ENCODE measurements at regions not wholly inside any gene's neighbourhood (a gene's known extent, or its start where the extent isn't known, plus 50 kb on each side); places are given as distances from the start of the nearest gene placed in this dataset.

- H3K4me3 Mint-ChIP-seq: peak overlapping the region in 2 of 4 donors; percentile 69 to 91
- H3K27ac Mint-ChIP-seq: peak overlapping the region in 2 of 3 donors; percentile 98 to 100
- H3K27me3 Mint-ChIP-seq: no peaks in the 10 kb centered on the region
These were observed 131.7 kb upstream of the CHST15 start for GRCh38 chr10:124225029-124225466.

GRCh38 chr10:124224331-124225028 lies 131.1 kb upstream of the CHST15 start:
- Mint-ChIP-seq H3K4me3 (peak overlapping the region in 1 of 4 donors; percentile 91), H3K27me3 (no peaks in the 10 kb centered on the region), H3K9me3 (no peaks in the 10 kb centered on the region), H3K27ac (peak overlapping the region in 2 of 3 donors; percentile 66 to 100), H3K36me3 (peaks cover 3% of the 10 kb centered on the region), H3K4me1 (peaks cover 16 to 35% (median 25%) of the 10 kb centered on the region in 3 donors)

More at GRCh38 chr10:124225029-124225466, 131.7 kb upstream of the CHST15 start:
- Mint-ChIP-seq H3K9me3 (no peaks in the 10 kb centered on the region), H3K36me3 (peaks cover 3% of the 10 kb centered on the region), H3K4me1 (peaks cover 16 to 35% (median 25%) of the 10 kb centered on the region in 3 donors)

- Mint-ChIP-seq H3K9me3 (no peaks in the 10 kb centered on the region), H3K4me1 (peaks cover 16 to 35% (median 25%) of the 10 kb centered on the region in 3 donors), H3K4me3 (peak overlapping the region in 1 of 4 donors; percentile 91), H3K27ac (peak overlapping the region; percentile 10 to 100 (median 66)), H3K27me3 (no peaks in the 10 kb centered on the region), H3K36me3 (peaks cover 3% of the 10 kb centered on the region)
These were observed 130.3 kb upstream of the CHST15 start for GRCh38 chr10:124223711-124224085.

- Mint-ChIP-seq H3K27ac (peak overlapping the region in 2 of 3 donors; percentile 10 to 100), H3K4me1 (peaks cover 16 to 35% (median 25%) of the 10 kb centered on the region in 3 donors), H3K4me3 (peak overlapping the region in 1 of 4 donors; percentile 76), H3K27me3 (no peaks in the 10 kb centered on the region), H3K36me3 (peaks cover 3% of the 10 kb centered on the region), H3K9me3 (no peaks in the 10 kb centered on the region)
These were observed 129.8 kb upstream of the CHST15 start for GRCh38 chr10:124222988-124223710.

GRCh38 chr10:124222318-124222987 lies 129.1 kb upstream of the CHST15 start:
- Mint-ChIP-seq H3K36me3 (peaks cover 3% of the 10 kb centered on the region), H3K4me3 (peak overlapping the region; percentile 72 to 91 (median 82)), H3K4me1 (peaks cover 16 to 35% (median 25%) of the 10 kb centered on the region in 3 donors), H3K9me3 (no peaks in the 10 kb centered on the region), H3K27ac (peak overlapping the region; percentile 67 to 100 (median 71)), H3K27me3 (no peaks in the 10 kb centered on the region)

- H3K4me1 Mint-ChIP-seq: peaks cover 16 to 35% (median 25%) of the 10 kb centered on the region in 3 donors
- peaks cover 4% of the 10 kb centered on the region for H3K27me3 Mint-ChIP-seq
- peak overlapping the region; percentile 72 to 91 (median 82) for H3K4me3 Mint-ChIP-seq
- H3K9me3 Mint-ChIP-seq: no peaks in the 10 kb centered on the region
- H3K36me3 Mint-ChIP-seq: peaks cover 3% of the 10 kb centered on the region
- H3K27ac Mint-ChIP-seq: peak overlapping the region in 2 of 3 donors; percentile 71 to 100
These were observed 128.2 kb upstream of the CHST15 start for GRCh38 chr10:124221356-124222317.

GRCh38 chr10:124220971-124221355 lies 127.6 kb upstream of the CHST15 start:
- H3K4me1 Mint-ChIP-seq: peaks cover 16 to 35% (median 24%) of the 10 kb centered on the region in 3 donors
- peak overlapping the region in 1 of 3 donors; percentile 100 for H3K27ac Mint-ChIP-seq
- peaks cover 4% of the 10 kb centered on the region for H3K27me3 Mint-ChIP-seq
- H3K4me3 Mint-ChIP-seq: peak overlapping the region in 3 of 4 donors; percentile 3 to 91 (median 72)
- peaks cover 3% of the 10 kb centered on the region for H3K36me3 Mint-ChIP-seq
- H3K9me3 Mint-ChIP-seq: no peaks in the 10 kb centered on the region

GRCh38 chr10:124220547-124220946 lies 127.1 kb upstream of the CHST15 start:
- Mint-ChIP-seq H3K9me3 (no peaks in the 10 kb centered on the region), H3K27me3 (peaks cover 4% of the 10 kb centered on the region), H3K27ac (peak overlapping the region in 1 of 3 donors; percentile 66), H3K4me3 (peak overlapping the region in 3 of 4 donors; percentile 3 to 78 (median 77)), H3K4me1 (peaks cover 16 to 30% (median 22%) of the 10 kb centered on the region in 3 donors), H3K36me3 (no peaks in the 10 kb centered on the region)

GRCh38 chr10:124219655-124220054 lies 126.3 kb upstream of the CHST15 start:
- Mint-ChIP-seq H3K27me3 (peaks cover 4% of the 10 kb centered on the region), H3K36me3 (no peaks in the 10 kb centered on the region), H3K9me3 (no peaks in the 10 kb centered on the region), H3K4me3 (no peak overlapping the region), H3K27ac (no peak overlapping the region), H3K4me1 (peaks cover 16 to 25% (median 22%) of the 10 kb centered on the region in 3 donors)

- no peaks in the 10 kb centered on the region for H3K9me3 Mint-ChIP-seq
- no peak overlapping the region for H3K4me3 Mint-ChIP-seq
- H3K27ac Mint-ChIP-seq: no peak overlapping the region
These were observed 125.7 kb upstream of the CHST15 start for GRCh38 chr10:124219062-124219461.

GRCh38 chr10:124217906-124218804 lies 124.8 kb upstream of the CHST15 start:
- peaks cover 4% of the 10 kb centered on the region for H3K27me3 Mint-ChIP-seq
- no peak overlapping the region for H3K27ac Mint-ChIP-seq
- peaks cover 15 to 22% (median 20%) of the 10 kb centered on the region in 3 donors for H3K4me1 Mint-ChIP-seq
- H3K9me3 Mint-ChIP-seq: no peaks in the 10 kb centered on the region
- H3K36me3 Mint-ChIP-seq: no peaks in the 10 kb centered on the region
- no peak overlapping the region for H3K4me3 Mint-ChIP-seq

More at GRCh38 chr10:124219062-124219461, 125.7 kb upstream of the CHST15 start:
- H3K36me3 Mint-ChIP-seq: no peaks in the 10 kb centered on the region
- peaks cover 15 to 23% (median 22%) of the 10 kb centered on the region in 3 donors for H3K4me1 Mint-ChIP-seq
- peaks cover 4% of the 10 kb centered on the region for H3K27me3 Mint-ChIP-seq

GRCh38 chr10:124217031-124217430 lies 123.6 kb upstream of the CHST15 start:
- Mint-ChIP-seq H3K4me3 (no peak overlapping the region), H3K36me3 (no peaks in the 10 kb centered on the region), H3K27ac (peak overlapping the region in 1 of 3 donors; percentile 76), H3K4me1 (peaks cover 7 to 15% (median 13%) of the 10 kb centered on the region in 3 donors), H3K27me3 (peaks cover 4% of the 10 kb centered on the region), H3K9me3 (no peaks in the 10 kb centered on the region)
